ENCODE measurements at regions not wholly inside any gene's neighbourhood (a gene's known extent, or its start where the extent isn't known, plus 50 kb on each side); places are given as distances from the start of the nearest gene placed in this dataset.

- no peaks in the 10 kb centered on the region for H3K9me3 ChIP-seq
- no peaks in the 10 kb centered on the region for H3K4me1 ChIP-seq (ENCODE audit: control insufficient read depth in 1 of 2, insufficient read depth in 1 of 2, low read depth in 1 of 2, low read length in 1 of 2)
- H3K36me3 ChIP-seq, result no peaks in the 10 kb centered on the region
- TF ChIP-seq, protein P1, sequence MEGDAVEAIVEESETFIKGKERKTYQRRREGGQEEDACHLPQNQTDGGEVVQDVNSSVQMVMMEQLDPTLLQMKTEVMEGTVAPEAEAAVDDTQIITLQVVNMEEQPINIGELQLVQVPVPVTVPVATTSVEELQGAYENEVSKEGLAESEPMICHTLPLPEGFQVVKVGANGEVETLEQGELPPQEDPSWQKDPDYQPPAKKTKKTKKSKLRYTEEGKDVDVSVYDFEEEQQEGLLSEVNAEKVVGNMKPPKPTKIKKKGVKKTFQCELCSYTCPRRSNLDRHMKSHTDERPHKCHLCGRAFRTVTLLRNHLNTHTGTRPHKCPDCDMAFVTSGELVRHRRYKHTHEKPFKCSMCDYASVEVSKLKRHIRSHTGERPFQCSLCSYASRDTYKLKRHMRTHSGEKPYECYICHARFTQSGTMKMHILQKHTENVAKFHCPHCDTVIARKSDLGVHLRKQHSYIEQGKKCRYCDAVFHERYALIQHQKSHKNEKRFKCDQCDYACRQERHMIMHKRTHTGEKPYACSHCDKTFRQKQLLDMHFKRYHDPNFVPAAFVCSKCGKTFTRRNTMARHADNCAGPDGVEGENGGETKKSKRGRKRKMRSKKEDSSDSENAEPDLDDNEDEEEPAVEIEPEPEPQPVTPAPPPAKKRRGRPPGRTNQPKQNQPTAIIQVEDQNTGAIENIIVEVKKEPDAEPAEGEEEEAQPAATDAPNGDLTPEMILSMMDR (IDR thresholded peaks at IDR 0.05), result no peak
- no peak overlapping the region for H3K27ac ChIP-seq
- H3K27me3 ChIP-seq, result no peaks in the 10 kb centered on the region
- no peak overlapping the region for H3K4me3 ChIP-seq (ENCODE audit: low read depth in 1 of 2, low read length in 1 of 2)
Observed at GRCh38 chr18:27673861-27674260, 488.8 kb upstream of the CHST9 start.

GRCh38 chr18:27668158-27668557 is 483.1 kb upstream of the CHST9 start:
- Histone ChIP-seq H3K9me3 (no peaks in the 10 kb centered on the region), H3K36me3 (no peaks in the 10 kb centered on the region), H3K4me3 (ENCODE audit: low read depth in 1 of 2, low read length in 1 of 2) (no peak overlapping the region), H3K27me3 (no peaks in the 10 kb centered on the region), H3K4me1 (ENCODE audit: control insufficient read depth in 1 of 2, insufficient read depth in 1 of 2, low read depth in 1 of 2, low read length in 1 of 2) (no peaks in the 10 kb centered on the region), H3K27ac (no peak overlapping the region)
- TF ChIP-seq, protein P1 (IDR thresholded peaks at IDR 0.05), result no peak

GRCh38 chr18:27667064-27667463 is 482.0 kb upstream of the CHST9 start:
- no peaks in the 10 kb centered on the region for H3K9me3 ChIP-seq
- H3K36me3 ChIP-seq, result no peaks in the 10 kb centered on the region
- H3K27me3 ChIP-seq, result no peaks in the 10 kb centered on the region
- H3K4me1 ChIP-seq (ENCODE audit: control insufficient read depth in 1 of 2, insufficient read depth in 1 of 2, low read depth in 1 of 2, low read length in 1 of 2), result no peaks in the 10 kb centered on the region
- TF ChIP-seq, protein P1 (IDR thresholded peaks at IDR 0.05), result no peak
- H3K27ac ChIP-seq, result no peak overlapping the region
- H3K4me3 ChIP-seq (ENCODE audit: low read depth in 1 of 2, low read length in 1 of 2), result no peak overlapping the region

- Histone ChIP-seq H3K9me3 (no peaks in the 10 kb centered on the region), H3K4me3 (ENCODE audit: low read depth in 1 of 2, low read length in 1 of 2) (no peak overlapping the region), H3K4me1 (ENCODE audit: control insufficient read depth in 1 of 2, insufficient read depth in 1 of 2, low read depth in 1 of 2, low read length in 1 of 2) (no peaks in the 10 kb centered on the region), H3K36me3 (no peaks in the 10 kb centered on the region), H3K27me3 (no peaks in the 10 kb centered on the region), H3K27ac (no peak overlapping the region)
- TF ChIP-seq, protein P1 (IDR thresholded peaks at IDR 0.05), result no peak
Observed at GRCh38 chr18:27666016-27666415, 480.9 kb upstream of the CHST9 start.

DNA sequence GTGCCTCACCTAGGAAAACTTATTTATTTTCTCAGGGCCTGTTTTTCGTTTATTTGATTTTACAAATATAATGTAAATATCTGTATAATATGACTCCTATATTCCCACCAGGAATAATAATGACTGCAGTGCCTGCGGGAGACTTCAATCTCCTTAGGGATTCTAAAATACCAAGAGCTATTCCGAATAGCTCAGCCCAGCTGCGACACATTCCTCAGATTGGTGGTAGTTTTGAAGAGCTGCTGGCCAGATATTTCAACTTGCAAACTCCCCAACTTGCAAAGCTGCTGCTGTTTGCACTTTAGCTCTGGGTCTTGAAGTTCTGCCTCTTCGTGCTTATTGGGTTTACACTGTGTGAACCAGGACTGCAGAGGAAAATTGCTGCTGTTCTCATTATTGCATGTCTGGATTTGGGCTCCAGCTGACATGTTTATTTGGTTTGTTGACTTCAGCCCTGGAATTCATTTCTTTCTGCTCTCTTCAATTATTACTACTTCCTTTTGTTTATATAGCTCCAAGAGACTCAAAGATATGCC is 480.2 kb upstream of the CHST9 start:
- TF ChIP-seq, protein P1 (IDR thresholded peaks at IDR 0.05), result no peak
- Histone ChIP-seq H3K27me3 (no peaks in the 10 kb centered on the region), H3K4me1 (ENCODE audit: control insufficient read depth in 1 of 2, insufficient read depth in 1 of 2, low read depth in 1 of 2, low read length in 1 of 2) (no peaks in the 10 kb centered on the region), H3K9me3 (no peaks in the 10 kb centered on the region), H3K36me3 (no peaks in the 10 kb centered on the region), H3K27ac (no peak overlapping the region), H3K4me3 (ENCODE audit: low read depth in 1 of 2, low read length in 1 of 2) (no peak overlapping the region)

GRCh38 chr18:27662949-27663348 is 477.8 kb upstream of the CHST9 start:
- Histone ChIP-seq H3K27ac (no peak overlapping the region), H3K27me3 (no peaks in the 10 kb centered on the region), H3K36me3 (no peaks in the 10 kb centered on the region), H3K9me3 (no peaks in the 10 kb centered on the region), H3K4me1 (ENCODE audit: control insufficient read depth in 1 of 2, insufficient read depth in 1 of 2, low read depth in 1 of 2, low read length in 1 of 2) (no peaks in the 10 kb centered on the region), H3K4me3 (ENCODE audit: low read depth in 1 of 2, low read length in 1 of 2) (no peak overlapping the region)
- TF ChIP-seq, protein P1 (IDR thresholded peaks at IDR 0.05), result no peak
